Neural cell (in vitro differentiated cells): ENCODE measurements at regions not wholly inside any gene's neighbourhood (a gene's known extent, or its start where the extent isn't known, plus 50 kb on each side); places are given as distances from the start of the nearest gene placed in this dataset.

Experiments
- H2AFZ ChIP-seq: fragments of 200-600, 300-800 bp; sonication (generic), shearing (Covaris generic); 2 replicates; pipeline ENCODE4 v1.6.0; 2014; ENCODE audit warnings: low read depth, mild to moderate bottlenecking, antibody characterized with exemption, low read length, moderate library complexity
- H3F3A ChIP-seq: fragments of 200-600 bp; shearing (Covaris generic); 2 replicates; pipeline ENCODE4 v1.6.1; 2016; ENCODE audit warnings: mild to moderate bottlenecking, moderate library complexity, mixed read lengths, antibody characterized with exemption, low read length; ENCODE audit not compliant: insufficient read depth, poor library complexity, severe bottlenecking
- H3K27ac ChIP-seq: fragments of 200-600, 300-800 bp; sonication (generic), shearing (Covaris generic); 2 replicates; pipeline ENCODE4 v1.5.1; 2014; ENCODE audit warnings: mild to moderate bottlenecking, low read length, moderate library complexity
- H3K27me3 ChIP-seq: fragments of 300-800, 200-600 bp; sonication (generic), shearing (Covaris generic); 2 replicates; pipeline ENCODE4 v1.6.0; 2014; ENCODE audit warnings: mild to moderate bottlenecking, low read depth, low read length, moderate library complexity; ENCODE audit not compliant: insufficient read depth
- H3K36me3 ChIP-seq: fragments of 300-800, 200-600 bp; sonication (generic), shearing (Covaris generic); 2 replicates; pipeline ENCODE4 v1.5.1; 2014; ENCODE audit warnings: mild to moderate bottlenecking, antibody characterized with exemption, low read length, moderate library complexity; ENCODE audit not compliant: insufficient read depth
- H3K4me2 ChIP-seq: fragments of 300-800, 200-600 bp; sonication (generic), shearing (Covaris generic); 2 replicates; pipeline ENCODE4 v1.6.0; 2014; ENCODE audit warnings: mild to moderate bottlenecking, low read length
- H3K4me3 ChIP-seq: fragments of 300-800, 200-600 bp; sonication (generic), shearing (Covaris generic); 2 replicates; pipeline ENCODE4 v1.5.1; 2014; ENCODE audit warnings: mild to moderate bottlenecking, low read length, moderate library complexity
- H3K79me2 ChIP-seq: fragments of 200-600 bp; shearing (Covaris generic); replicated peaks from 2 replicates; pipeline ENCODE4 v1.6.0; 2014; ENCODE audit warnings: mild to moderate bottlenecking, low read length, moderate library complexity; ENCODE audit not compliant: insufficient read depth
- H3K9ac ChIP-seq: fragments of 300-800, 200-600 bp; sonication (generic), shearing (Covaris generic); 2 replicates; pipeline ENCODE4 v1.6.1; 2016; ENCODE audit warnings: mild to moderate bottlenecking, low read length, mixed read lengths
- H3K9me2 ChIP-seq: fragments of 200-600 bp; shearing (Covaris generic); 2 replicates; pipeline ENCODE4 v1.6.1; 2016; ENCODE audit warnings: mild to moderate bottlenecking, low read length, mixed read lengths; ENCODE audit not compliant: insufficient read depth
- H3K9me3 ChIP-seq: fragments of 200-600, 300-800 bp; sonication (generic), shearing (Covaris generic); 2 replicates; pipeline ENCODE4 v1.6.1; 2016; ENCODE audit warnings: mild to moderate bottlenecking, mixed run types, low read length, moderate library complexity, mixed read lengths
- H4K20me1 ChIP-seq: fragments of 200-600 bp; shearing (Covaris generic); 2 replicates; pipeline ENCODE4 v1.6.1; 2016; ENCODE audit warnings: mild to moderate bottlenecking, mixed run types; ENCODE audit not compliant: insufficient read depth
- EP300 ChIP-seq: fragments of 450-650 bp; conservative IDR thresholded peaks from 2 replicates; pipeline ENCODE4 v1.6.1; 2014; ENCODE audit warnings: antibody characterized with exemption, mild to moderate bottlenecking, moderate library complexity; ENCODE audit not compliant: poor library complexity, severe bottlenecking
- EZH2 ChIP-seq: fragments of 200-600, 300-800 bp; shearing (Covaris generic), sonication (generic); IDR thresholded peaks from 2 replicates; pipeline ENCODE4 v1.6.1; 2014; ENCODE audit warnings: antibody characterized with exemption, low read length, borderline replicate concordance, mild to moderate bottlenecking; ENCODE audit not compliant: insufficient read depth, poor library complexity, severe bottlenecking
- MXI1 ChIP-seq: fragments of 450-650 bp; conservative IDR thresholded peaks from 2 replicates; pipeline ENCODE4 v1.6.1; 2014; ENCODE audit warnings: antibody characterized with exemption, mild to moderate bottlenecking; ENCODE audit not compliant: poor library complexity, severe bottlenecking
- POLR2AphosphoS5 ChIP-seq: IDR thresholded peaks from 2 replicates; pipeline ENCODE4 v1.6.1; 2012
- RAD21 ChIP-seq: fragments of 450-650 bp; conservative IDR thresholded peaks from 2 replicates; pipeline ENCODE4 v1.6.1; 2014; ENCODE audit warnings: antibody characterized with exemption, mild to moderate bottlenecking, moderate library complexity
- SMC3 ChIP-seq: fragments of 450-650 bp; conservative IDR thresholded peaks from 2 replicates; pipeline ENCODE4 v1.6.1; 2014; ENCODE audit warnings: antibody characterized with exemption, mild to moderate bottlenecking, moderate library complexity; ENCODE audit not compliant: poor library complexity
- TAF1 ChIP-seq: IDR thresholded peaks from 2 replicates; pipeline ENCODE4 v1.6.1; 2012; ENCODE audit warnings: low read depth
- TF ChIP-seq, protein P1 (sequence below): fragments of 450-650 bp; IDR thresholded peaks from 2 replicates; pipeline ENCODE4 v1.5.1; 2014; ENCODE audit warnings: antibody characterized with exemption, mild to moderate bottlenecking, moderate library complexity; ENCODE audit not compliant: poor library complexity, severe bottlenecking
- TF ChIP-seq, protein P2 (sequence below): IDR thresholded peaks from 2 replicates; pipeline ENCODE4 v1.6.1; 2012; ENCODE audit warnings: borderline replicate concordance

DNA sequence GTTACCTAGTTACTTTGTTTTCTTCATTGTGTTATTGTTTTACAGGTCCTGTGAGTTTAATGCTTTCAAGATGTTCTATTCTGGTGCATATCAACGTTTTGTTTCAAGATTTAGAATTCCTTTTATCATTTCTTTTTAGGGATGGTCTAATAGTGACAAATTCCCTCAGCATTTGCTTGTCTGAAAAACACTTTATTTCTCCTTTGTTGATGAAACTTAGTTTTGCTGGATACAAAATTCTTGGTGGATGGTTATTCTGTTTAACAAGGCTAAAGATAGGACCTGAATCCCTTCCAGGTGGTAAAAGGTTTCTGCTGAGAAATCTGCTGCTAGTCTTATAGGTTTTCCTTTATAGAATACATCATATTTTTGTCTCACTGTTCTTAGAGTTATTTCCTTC lies 102.3 kb downstream of the RND3 start:
- Histone ChIP-seq H3K4me2 (no peak overlapping the region), H3K4me3 (no peak overlapping the region), H3K9ac (no peak overlapping the region), H3K9me3 (peaks cover 6% of the 10 kb centered on the region), H2AFZ (no peak overlapping the region), H4K20me1 (no peaks in the 10 kb centered on the region), H3K79me2 (no peaks in the 10 kb centered on the region), H3K36me3 (no peaks in the 10 kb centered on the region), H3K27me3 (no peaks in the 10 kb centered on the region), H3K9me2 (no peaks in the 10 kb centered on the region), H3F3A (no peaks in the 10 kb centered on the region), H3K27ac (no peak overlapping the region)
- TF ChIP-seq RAD21 (no peak), EZH2 (no peak), MXI1 (no peak), TAF1 (no peak), EP300 (no peak), POLR2AphosphoS5 (no peak), SMC3 (no peak)
- TF ChIP-seq, protein P1, sequence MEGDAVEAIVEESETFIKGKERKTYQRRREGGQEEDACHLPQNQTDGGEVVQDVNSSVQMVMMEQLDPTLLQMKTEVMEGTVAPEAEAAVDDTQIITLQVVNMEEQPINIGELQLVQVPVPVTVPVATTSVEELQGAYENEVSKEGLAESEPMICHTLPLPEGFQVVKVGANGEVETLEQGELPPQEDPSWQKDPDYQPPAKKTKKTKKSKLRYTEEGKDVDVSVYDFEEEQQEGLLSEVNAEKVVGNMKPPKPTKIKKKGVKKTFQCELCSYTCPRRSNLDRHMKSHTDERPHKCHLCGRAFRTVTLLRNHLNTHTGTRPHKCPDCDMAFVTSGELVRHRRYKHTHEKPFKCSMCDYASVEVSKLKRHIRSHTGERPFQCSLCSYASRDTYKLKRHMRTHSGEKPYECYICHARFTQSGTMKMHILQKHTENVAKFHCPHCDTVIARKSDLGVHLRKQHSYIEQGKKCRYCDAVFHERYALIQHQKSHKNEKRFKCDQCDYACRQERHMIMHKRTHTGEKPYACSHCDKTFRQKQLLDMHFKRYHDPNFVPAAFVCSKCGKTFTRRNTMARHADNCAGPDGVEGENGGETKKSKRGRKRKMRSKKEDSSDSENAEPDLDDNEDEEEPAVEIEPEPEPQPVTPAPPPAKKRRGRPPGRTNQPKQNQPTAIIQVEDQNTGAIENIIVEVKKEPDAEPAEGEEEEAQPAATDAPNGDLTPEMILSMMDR, result no peak
- TF ChIP-seq, protein P2, sequence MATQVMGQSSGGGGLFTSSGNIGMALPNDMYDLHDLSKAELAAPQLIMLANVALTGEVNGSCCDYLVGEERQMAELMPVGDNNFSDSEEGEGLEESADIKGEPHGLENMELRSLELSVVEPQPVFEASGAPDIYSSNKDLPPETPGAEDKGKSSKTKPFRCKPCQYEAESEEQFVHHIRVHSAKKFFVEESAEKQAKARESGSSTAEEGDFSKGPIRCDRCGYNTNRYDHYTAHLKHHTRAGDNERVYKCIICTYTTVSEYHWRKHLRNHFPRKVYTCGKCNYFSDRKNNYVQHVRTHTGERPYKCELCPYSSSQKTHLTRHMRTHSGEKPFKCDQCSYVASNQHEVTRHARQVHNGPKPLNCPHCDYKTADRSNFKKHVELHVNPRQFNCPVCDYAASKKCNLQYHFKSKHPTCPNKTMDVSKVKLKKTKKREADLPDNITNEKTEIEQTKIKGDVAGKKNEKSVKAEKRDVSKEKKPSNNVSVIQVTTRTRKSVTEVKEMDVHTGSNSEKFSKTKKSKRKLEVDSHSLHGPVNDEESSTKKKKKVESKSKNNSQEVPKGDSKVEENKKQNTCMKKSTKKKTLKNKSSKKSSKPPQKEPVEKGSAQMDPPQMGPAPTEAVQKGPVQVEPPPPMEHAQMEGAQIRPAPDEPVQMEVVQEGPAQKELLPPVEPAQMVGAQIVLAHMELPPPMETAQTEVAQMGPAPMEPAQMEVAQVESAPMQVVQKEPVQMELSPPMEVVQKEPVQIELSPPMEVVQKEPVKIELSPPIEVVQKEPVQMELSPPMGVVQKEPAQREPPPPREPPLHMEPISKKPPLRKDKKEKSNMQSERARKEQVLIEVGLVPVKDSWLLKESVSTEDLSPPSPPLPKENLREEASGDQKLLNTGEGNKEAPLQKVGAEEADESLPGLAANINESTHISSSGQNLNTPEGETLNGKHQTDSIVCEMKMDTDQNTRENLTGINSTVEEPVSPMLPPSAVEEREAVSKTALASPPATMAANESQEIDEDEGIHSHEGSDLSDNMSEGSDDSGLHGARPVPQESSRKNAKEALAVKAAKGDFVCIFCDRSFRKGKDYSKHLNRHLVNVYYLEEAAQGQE, result no peak

DNA sequence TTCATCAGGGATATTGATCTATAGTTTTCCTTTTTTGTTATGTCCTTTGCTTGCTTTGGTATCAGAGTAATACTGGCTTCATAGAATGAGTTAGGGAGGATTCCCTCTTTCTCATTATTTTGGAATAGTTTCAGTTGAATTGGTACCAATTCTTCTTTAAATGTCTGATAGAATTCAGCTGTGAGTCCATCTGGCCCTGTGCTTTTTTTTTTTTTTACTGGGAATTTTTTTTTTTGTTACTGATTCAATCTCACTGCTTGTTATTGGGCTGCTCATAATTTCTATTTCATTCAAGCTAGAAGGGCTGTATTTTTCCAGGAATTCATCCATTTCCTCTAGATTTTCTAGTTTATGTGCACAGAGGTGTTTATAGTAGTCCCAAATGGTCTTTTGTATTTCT lies 103.9 kb downstream of the RND3 start:
- H4K20me1 ChIP-seq, result no peaks in the 10 kb centered on the region
- no peaks in the 10 kb centered on the region for H3K79me2 ChIP-seq
- peaks cover 6% of the 10 kb centered on the region for H3K9me3 ChIP-seq
- no peak overlapping the region for H3K4me3 ChIP-seq
- no peak overlapping the region for H3K27ac ChIP-seq
- no peak overlapping the region for H3K9ac ChIP-seq
- H3K27me3 ChIP-seq, result no peaks in the 10 kb centered on the region
- H3K36me3 ChIP-seq, result no peaks in the 10 kb centered on the region
- no peaks in the 10 kb centered on the region for H3K9me2 ChIP-seq
- TF ChIP-seq, protein P1, result no peak
- TF ChIP-seq POLR2AphosphoS5 (no peak), RAD21 (no peak), EP300 (no peak)
- no peak overlapping the region for H2AFZ ChIP-seq
- no peaks in the 10 kb centered on the region for H3F3A ChIP-seq
- H3K4me2 ChIP-seq, result no peak overlapping the region
